Fibroblast of lung (primary cell): ENCODE measurements at regions not wholly inside any gene's neighbourhood (a gene's known extent, or its start where the extent isn't known, plus 50 kb on each side); places are given as distances from the start of the nearest gene placed in this dataset.
"Not testable (repeated sequence)": the region's sequence is repeated elsewhere in the genome, so short reads cannot be mapped to it uniquely, and the experiment has no call there.

Experiments used
- DNase-seq, 2 donors: peaks; one replicate each; pipeline versions ENCODE4 v3.0.0 to v3.0.0-alpha.2; 2010; ENCODE audit warnings: low read depth in 2 of 2
- H2AFZ ChIP-seq: 2 replicates; pipeline ENCODE4 v1.5.1; 2012; ENCODE audit warnings: low read length, control low read depth, inconsistent platforms
- H3K27ac ChIP-seq: 2 replicates; pipeline ENCODE4 v1.5.1; 2011; ENCODE audit warnings: low read length, control low read depth; ENCODE audit not compliant: insufficient read depth
- H3K27me3 ChIP-seq: 2 replicates; pipeline ENCODE4 v1.5.1; 2011; ENCODE audit warnings: mild to moderate bottlenecking, low read length; ENCODE audit not compliant: control insufficient read depth, insufficient read depth
- H3K36me3 ChIP-seq: 2 replicates; pipeline ENCODE4 v1.5.1; 2011; ENCODE audit warnings: low read length; ENCODE audit not compliant: control insufficient read depth, insufficient read depth
- H3K4me1 ChIP-seq: 2 replicates; pipeline ENCODE4 v1.5.1; 2011; ENCODE audit warnings: low read length; ENCODE audit not compliant: control insufficient read depth, insufficient read depth; ENCODE audit errors: extremely low read depth
- H3K4me2 ChIP-seq: 2 replicates; pipeline ENCODE4 v1.5.1; 2011; ENCODE audit warnings: low read length, control low read depth; ENCODE audit not compliant: insufficient read depth; ENCODE audit errors: extremely low read depth
- H3K4me3 ChIP-seq, 4 experiments: fragments of 200-600 bp in 1 of 4; sonication (generic) in 1 of 4; replicated peaks in 1 of 4; 2 replicates each; pipeline ENCODE4 v1.5.1; 2011 to 2016; ENCODE audit warnings: low read length in 4 of 4, low read depth in 3 of 4, mild to moderate bottlenecking in 3 of 4, control low read depth in 2 of 4, inconsistent platforms in 1 of 4, mixed read lengths in 1 of 4; ENCODE audit not compliant: insufficient read depth in 1 of 4; ENCODE audit errors: control extremely low read depth in 1 of 4
- H3K79me2 ChIP-seq: 2 replicates; pipeline ENCODE4 v1.5.1; 2012; ENCODE audit warnings: mild to moderate bottlenecking, low read length, inconsistent platforms; ENCODE audit not compliant: control insufficient read depth, insufficient read depth
- H3K9ac ChIP-seq: 2 replicates; pipeline ENCODE4 v1.5.1; 2011; ENCODE audit warnings: mild to moderate bottlenecking, low read length, control low read depth; ENCODE audit not compliant: insufficient read depth
- H3K9me3 ChIP-seq: 2 replicates; pipeline ENCODE4 v1.5.1; 2012; ENCODE audit warnings: low read depth, low read length; ENCODE audit not compliant: control insufficient read depth, insufficient read depth
- H4K20me1 ChIP-seq: 2 replicates; pipeline ENCODE4 v1.5.1; 2011; ENCODE audit warnings: low read length; ENCODE audit not compliant: control insufficient read depth, insufficient read depth; ENCODE audit errors: extremely low read depth
- EZH2 ChIP-seq: IDR thresholded peaks from 2 replicates; pipeline ENCODE4 v1.5.1; 2012; ENCODE audit warnings: low read length, control low read depth, mild to moderate bottlenecking; ENCODE audit errors: missing control alignments
- TF ChIP-seq, protein P1 (sequence below), 2 donors: IDR thresholded peaks in 1 of 2; conservative IDR thresholded peaks in 1 of 2; 1 replicate in 1 of 2; 2 replicates in 1 of 2; pipeline ENCODE4 v1.5.1; 2011 to 2012; ENCODE audit warnings: low read length in 2 of 2, control low read depth in 1 of 2, inconsistent platforms in 1 of 2, low read depth in 1 of 2, mild to moderate bottlenecking in 1 of 2

DNA sequence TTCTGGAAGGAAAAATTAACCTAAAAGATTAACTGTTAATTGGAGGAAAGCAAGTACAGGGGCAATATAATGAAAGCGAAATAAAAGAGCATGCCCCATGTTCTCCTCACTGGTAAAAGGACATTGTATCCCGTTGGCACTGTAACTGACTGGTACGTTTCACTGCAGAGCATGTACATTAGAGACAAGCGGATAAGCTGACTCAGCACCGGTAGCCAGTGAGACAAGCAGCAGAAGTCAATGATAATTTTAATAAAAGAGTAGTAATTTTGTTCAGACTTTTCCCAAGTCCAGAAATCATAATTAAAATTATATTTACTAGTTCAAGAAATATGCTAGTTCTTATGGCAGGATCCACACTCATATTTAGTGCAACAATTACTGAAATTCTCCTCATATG lies 161.5 kb upstream of the VWC2 start:
- H3K4me1 ChIP-seq = no peaks in the 10 kb centered on the region
- H3K79me2 ChIP-seq = no peaks in the 10 kb centered on the region
- no peak for DNase-seq
- TF ChIP-seq, protein P1, sequence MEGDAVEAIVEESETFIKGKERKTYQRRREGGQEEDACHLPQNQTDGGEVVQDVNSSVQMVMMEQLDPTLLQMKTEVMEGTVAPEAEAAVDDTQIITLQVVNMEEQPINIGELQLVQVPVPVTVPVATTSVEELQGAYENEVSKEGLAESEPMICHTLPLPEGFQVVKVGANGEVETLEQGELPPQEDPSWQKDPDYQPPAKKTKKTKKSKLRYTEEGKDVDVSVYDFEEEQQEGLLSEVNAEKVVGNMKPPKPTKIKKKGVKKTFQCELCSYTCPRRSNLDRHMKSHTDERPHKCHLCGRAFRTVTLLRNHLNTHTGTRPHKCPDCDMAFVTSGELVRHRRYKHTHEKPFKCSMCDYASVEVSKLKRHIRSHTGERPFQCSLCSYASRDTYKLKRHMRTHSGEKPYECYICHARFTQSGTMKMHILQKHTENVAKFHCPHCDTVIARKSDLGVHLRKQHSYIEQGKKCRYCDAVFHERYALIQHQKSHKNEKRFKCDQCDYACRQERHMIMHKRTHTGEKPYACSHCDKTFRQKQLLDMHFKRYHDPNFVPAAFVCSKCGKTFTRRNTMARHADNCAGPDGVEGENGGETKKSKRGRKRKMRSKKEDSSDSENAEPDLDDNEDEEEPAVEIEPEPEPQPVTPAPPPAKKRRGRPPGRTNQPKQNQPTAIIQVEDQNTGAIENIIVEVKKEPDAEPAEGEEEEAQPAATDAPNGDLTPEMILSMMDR (conservative IDR thresholded peaks at IDR 0.05 in 1 of 2, IDR thresholded peaks at IDR 0.05 in 1 of 2; ENCODE audit: low read depth in 1 of 2, low read length in 2 of 2) = no peak
- no peak for TF ChIP-seq EZH2
- H3K27me3 ChIP-seq = no peaks in the 10 kb centered on the region
- no peak overlapping the region for H2AFZ ChIP-seq
- H3K36me3 ChIP-seq = no peaks in the 10 kb centered on the region
- H3K27ac ChIP-seq = no peak overlapping the region
- no peaks in the 10 kb centered on the region for H3K9me3 ChIP-seq
- H3K4me3 ChIP-seq = no peak overlapping the region
- no peak overlapping the region for H3K4me2 ChIP-seq
- H3K9ac ChIP-seq = no peak overlapping the region
- H4K20me1 ChIP-seq = no peaks in the 10 kb centered on the region

GRCh38 chr7:49613759-49614158 lies 159.7 kb upstream of the VWC2 start:
- Histone ChIP-seq H3K27ac (no peak overlapping the region), H4K20me1 (no peaks in the 10 kb centered on the region), H3K27me3 (no peaks in the 10 kb centered on the region), H3K4me2 (no peak overlapping the region), H3K9ac (no peak overlapping the region), H3K9me3 (no peaks in the 10 kb centered on the region), H3K36me3 (no peaks in the 10 kb centered on the region), H3K4me3 (no peak overlapping the region), H2AFZ (no peak overlapping the region), H3K79me2 (no peaks in the 10 kb centered on the region), H3K4me1 (no peaks in the 10 kb centered on the region)
- no peak for DNase-seq
- TF ChIP-seq EZH2 = no peak
- TF ChIP-seq, protein P1 (conservative IDR thresholded peaks at IDR 0.05 in 1 of 2, IDR thresholded peaks at IDR 0.05 in 1 of 2; ENCODE audit: low read depth in 1 of 2, low read length in 2 of 2) = no peak

DNA sequence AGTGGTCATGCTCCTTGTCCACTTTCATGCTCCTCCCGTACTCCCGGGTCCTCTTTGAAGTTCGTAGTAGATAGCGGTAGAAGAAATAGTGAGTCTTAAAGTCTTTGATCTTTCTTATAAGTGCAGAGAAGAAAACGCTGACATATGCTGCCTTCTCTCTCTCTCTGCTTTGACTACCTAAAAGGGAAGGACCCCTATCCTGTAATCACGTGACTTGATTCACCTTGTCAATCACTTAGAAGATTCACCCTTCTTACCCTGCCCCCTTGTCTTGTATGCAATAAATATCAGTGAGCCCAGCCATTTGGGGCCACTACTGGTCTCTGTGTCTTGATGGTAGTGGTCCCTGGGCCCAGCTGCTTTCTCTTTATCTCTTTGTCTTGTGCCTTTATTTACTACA lies 158.5 kb upstream of the VWC2 start:
- not testable (repeated sequence) for H3K36me3 ChIP-seq, H3K9ac ChIP-seq, H3K27ac ChIP-seq, H3K27me3 ChIP-seq, DNase-seq, H3K4me3 ChIP-seq, H3K4me1 ChIP-seq, H3K9me3 ChIP-seq, H3K79me2 ChIP-seq, H3K4me2 ChIP-seq, H2AFZ ChIP-seq, H4K20me1 ChIP-seq

DNA sequence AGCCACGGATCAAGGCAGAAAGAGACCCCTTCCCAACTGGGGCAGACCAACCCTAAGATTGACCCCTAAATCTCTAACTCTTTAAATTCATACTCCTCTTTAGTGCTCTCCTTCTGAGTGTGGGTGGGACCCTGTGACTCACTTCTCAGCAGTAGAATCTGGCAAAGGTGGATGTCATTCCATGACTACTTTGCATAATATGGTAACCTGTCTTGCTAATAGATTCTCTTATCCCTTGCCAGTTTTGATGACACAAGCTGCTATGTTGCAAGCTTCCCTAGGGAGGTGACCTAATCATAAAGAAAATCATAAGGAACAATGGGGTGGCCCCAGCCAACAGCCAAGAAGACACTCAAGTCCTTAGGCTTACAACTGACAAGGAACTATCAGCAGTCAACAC lies 155.4 kb upstream of the VWC2 start:
- H3K9ac ChIP-seq = no peak overlapping the region
- H3K9me3 ChIP-seq = no peaks in the 10 kb centered on the region
- H4K20me1 ChIP-seq = no peaks in the 10 kb centered on the region
- no peak overlapping the region for H3K27ac ChIP-seq
- TF ChIP-seq, protein P1 (conservative IDR thresholded peaks at IDR 0.05 in 1 of 2, IDR thresholded peaks at IDR 0.05 in 1 of 2; ENCODE audit: low read depth in 1 of 2, low read length in 2 of 2) = no peak
- no peak overlapping the region for H3K4me3 ChIP-seq
- no peaks in the 10 kb centered on the region for H3K36me3 ChIP-seq
- DNase-seq = no peak
- no peaks in the 10 kb centered on the region for H3K27me3 ChIP-seq
- no peak overlapping the region for H3K4me2 ChIP-seq
- H3K4me1 ChIP-seq = no peaks in the 10 kb centered on the region
- H3K79me2 ChIP-seq = no peaks in the 10 kb centered on the region
- no peak overlapping the region for H2AFZ ChIP-seq
